Liver (tissue), 8 donors: ENCODE measurements at regions not wholly inside any gene's neighbourhood (a gene's known extent, or its start where the extent isn't known, plus 50 kb on each side); places are given as distances from the start of the nearest gene placed in this dataset.

Experiments
- DNase-seq: peaks from one replicate; pipeline ENCODE4 v3.0.0-alpha.2; 2017; ENCODE audit warnings: low spot score
- H3K27ac ChIP-seq, 2 donors: one replicate each; pipeline ENCODE4 v1.7.0; 2013; ENCODE audit warnings: inconsistent platforms in 2 of 2, low read length in 2 of 2, control low read depth in 1 of 2, low read depth in 1 of 2, mild to moderate bottlenecking in 1 of 2
- H3K27me3 ChIP-seq, 4 donors: one replicate each; pipeline versions ENCODE4 v1.6.1 to v1.7.0; 2013; ENCODE audit warnings: low read length in 3 of 4, inconsistent platforms in 1 of 4, mild to moderate bottlenecking in 1 of 4, moderate library complexity in 1 of 4; ENCODE audit not compliant: control insufficient read depth in 4 of 4, insufficient read depth in 4 of 4
- H3K36me3 ChIP-seq, 4 donors: one replicate each; pipeline versions ENCODE4 v1.6.1 to v1.7.0; 2013; ENCODE audit warnings: low read length in 3 of 4, mild to moderate bottlenecking in 3 of 4, low read depth in 1 of 4, moderate library complexity in 1 of 4; ENCODE audit not compliant: control insufficient read depth in 4 of 4, insufficient read depth in 3 of 4
- H3K4me1 ChIP-seq, 4 donors: one replicate each; pipeline versions ENCODE4 v1.6.1 to v1.7.0; 2013; ENCODE audit warnings: low read length in 3 of 4, mild to moderate bottlenecking in 3 of 4, moderate library complexity in 1 of 4; ENCODE audit not compliant: control insufficient read depth in 4 of 4, insufficient read depth in 4 of 4
- H3K4me3 ChIP-seq, 3 donors: one replicate each; pipeline versions ENCODE4 v1.6.1 to v1.7.0; 2013; ENCODE audit warnings: low read length in 3 of 3, control low read depth in 1 of 3, low read depth in 1 of 3, mild to moderate bottlenecking in 1 of 3
- H3K9ac ChIP-seq, 2 donors: one replicate each; pipeline ENCODE4 v1.7.0; 2013; ENCODE audit warnings: low read length in 2 of 2, mild to moderate bottlenecking in 2 of 2, moderate library complexity in 2 of 2, control low read depth in 1 of 2, low read depth in 1 of 2
- H3K9me3 ChIP-seq, 4 donors: one replicate each; pipeline versions ENCODE4 v1.6.1 to v1.7.0; 2013; ENCODE audit warnings: low read length in 3 of 4; ENCODE audit not compliant: control insufficient read depth in 4 of 4
- EGR1 ChIP-seq, 2 donors: IDR thresholded peaks; 2 replicates each; pipeline ENCODE4 v1.6.1; 2016 to 2018; ENCODE audit warnings: antibody characterized with exemption in 2 of 2, low read depth in 2 of 2
- FOXA1 ChIP-seq: IDR thresholded peaks from 2 replicates; pipeline ENCODE4 v1.6.1; 2016; ENCODE audit warnings: antibody characterized with exemption
- FOXA2 ChIP-seq: IDR thresholded peaks from 2 replicates; pipeline ENCODE4 v1.6.1; 2016; ENCODE audit warnings: antibody characterized with exemption
- GABPA ChIP-seq, 2 donors: IDR thresholded peaks in 1 of 2; conservative IDR thresholded peaks in 1 of 2; 2 replicates each; pipeline ENCODE4 v1.6.1; 2016; ENCODE audit warnings: antibody characterized with exemption in 2 of 2, mild to moderate bottlenecking in 1 of 2, moderate library complexity in 1 of 2
- HNF4A ChIP-seq, 2 donors: conservative IDR thresholded peaks; 2 replicates each; pipeline ENCODE4 v1.6.1; 2016; ENCODE audit warnings: antibody characterized with exemption in 2 of 2, mild to moderate bottlenecking in 2 of 2
- HNF4G ChIP-seq: IDR thresholded peaks from 2 replicates; pipeline ENCODE4 v1.6.1; 2016; ENCODE audit warnings: antibody characterized with exemption
- JUND ChIP-seq, 2 donors: IDR thresholded peaks; 2 replicates each; pipeline ENCODE4 v1.6.1; 2016; ENCODE audit warnings: antibody characterized with exemption in 2 of 2
- NR2F2 ChIP-seq: IDR thresholded peaks from 2 replicates; pipeline ENCODE4 v1.6.1; 2016; ENCODE audit warnings: antibody characterized with exemption
- RAD21 ChIP-seq, 2 donors: IDR thresholded peaks; 2 replicates each; pipeline ENCODE4 v1.6.1; 2016; ENCODE audit warnings: antibody characterized with exemption in 2 of 2, mild to moderate bottlenecking in 2 of 2
- RXRA ChIP-seq, 2 donors: IDR thresholded peaks; 2 replicates each; pipeline ENCODE4 v1.6.1; 2017 to 2018; ENCODE audit warnings: antibody characterized with exemption in 2 of 2, mild to moderate bottlenecking in 1 of 2
- SP1 ChIP-seq: IDR thresholded peaks from 2 replicates; pipeline ENCODE4 v1.6.1; 2018; ENCODE audit warnings: antibody characterized with exemption, mild to moderate bottlenecking
- TAF1 ChIP-seq: conservative IDR thresholded peaks from 2 replicates; pipeline ENCODE4 v1.6.1; 2016; ENCODE audit warnings: antibody characterized with exemption, mild to moderate bottlenecking
- YY1 ChIP-seq: IDR thresholded peaks from 2 replicates; pipeline ENCODE4 v1.6.1; 2016; ENCODE audit warnings: antibody characterized with exemption, mild to moderate bottlenecking
- WGBS: extraction: QIAGEN DNeasy Blood & Tissue Kit; methylation state at CpG from one replicate; pipeline ENCODE4 v1.1.7; 2013; 5-methylcytosine and 5-hydroxymethylcytosine counted together
- TF ChIP-seq, protein P1 (sequence below): IDR thresholded peaks from 2 replicates; pipeline ENCODE4 v1.6.1; 2016; ENCODE audit warnings: antibody characterized with exemption
- TF ChIP-seq, protein P2 (sequence below): IDR thresholded peaks from 2 replicates; pipeline ENCODE4 v1.6.1; 2016; ENCODE audit warnings: antibody characterized with exemption
- TF ChIP-seq, protein P3 (sequence below): IDR thresholded peaks from 2 replicates; pipeline ENCODE4 v1.6.1; 2016; ENCODE audit warnings: antibody characterized with exemption, mild to moderate bottlenecking
- TF ChIP-seq, protein P4 (sequence below): IDR thresholded peaks from 2 replicates; pipeline ENCODE4 v1.6.1; 2016; ENCODE audit warnings: antibody characterized with exemption
- TF ChIP-seq, protein P5 (sequence below): fragments of 150-350 bp; IDR thresholded peaks from 2 replicates; pipeline ENCODE4 v1.5.1; 2017; ENCODE audit warnings: improper control_type of control experiment, low read depth, low read length; ENCODE audit not compliant: missing input control
- donor health status: healthy.
- donor health status: healthy.
- donor health status: healthy.
- donor health status: healthy.
- donor health status: healthy.

DNA sequence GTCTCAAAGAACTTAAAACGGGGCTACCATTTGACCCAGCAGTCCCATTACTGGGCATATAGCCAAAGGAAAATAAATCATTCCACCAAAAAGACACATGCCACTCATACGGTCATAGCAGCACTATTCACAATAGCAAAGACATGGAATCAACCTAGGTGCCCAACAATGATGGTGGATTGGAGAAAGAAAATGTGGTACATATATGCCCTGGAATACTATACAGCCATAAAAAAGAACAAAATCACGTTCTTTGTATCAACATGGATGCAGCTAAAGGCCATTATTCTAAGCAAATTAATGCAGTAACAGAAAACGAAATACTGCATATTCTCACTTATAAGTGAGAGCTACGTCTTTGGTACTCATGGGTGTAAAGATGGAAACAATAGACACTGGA, 138.1 kb upstream of the NEIL3 start:
- Histone ChIP-seq H3K27ac (no peak overlapping the region), H3K36me3 (no peaks in the 10 kb centered on the region), H3K27me3 (no peaks in the 10 kb centered on the region), H3K9me3 (peaks cover 0 to 5% (median 0%) of the 10 kb centered on the region in 4 donors), H3K4me1 (no peaks in the 10 kb centered on the region), H3K4me3 (no peak overlapping the region), H3K9ac (no peak overlapping the region)
- WGBS, result 69% methylated on average over 5 of the region's 5 CpGs
- DNase-seq, result no peak
- no peak for TF ChIP-seq YY1
- TF ChIP-seq RXRA (IDR thresholded peaks at IDR 0.05), result no peak
- TF ChIP-seq, protein P1, sequence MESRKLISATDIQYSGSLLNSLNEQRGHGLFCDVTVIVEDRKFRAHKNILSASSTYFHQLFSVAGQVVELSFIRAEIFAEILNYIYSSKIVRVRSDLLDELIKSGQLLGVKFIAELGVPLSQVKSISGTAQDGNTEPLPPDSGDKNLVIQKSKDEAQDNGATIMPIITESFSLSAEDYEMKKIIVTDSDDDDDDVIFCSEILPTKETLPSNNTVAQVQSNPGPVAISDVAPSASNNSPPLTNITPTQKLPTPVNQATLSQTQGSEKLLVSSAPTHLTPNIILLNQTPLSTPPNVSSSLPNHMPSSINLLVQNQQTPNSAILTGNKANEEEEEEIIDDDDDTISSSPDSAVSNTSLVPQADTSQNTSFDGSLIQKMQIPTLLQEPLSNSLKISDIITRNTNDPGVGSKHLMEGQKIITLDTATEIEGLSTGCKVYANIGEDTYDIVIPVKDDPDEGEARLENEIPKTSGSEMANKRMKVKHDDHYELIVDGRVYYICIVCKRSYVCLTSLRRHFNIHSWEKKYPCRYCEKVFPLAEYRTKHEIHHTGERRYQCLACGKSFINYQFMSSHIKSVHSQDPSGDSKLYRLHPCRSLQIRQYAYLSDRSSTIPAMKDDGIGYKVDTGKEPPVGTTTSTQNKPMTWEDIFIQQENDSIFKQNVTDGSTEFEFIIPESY, result no peak
- no peak for TF ChIP-seq EGR1 (IDR thresholded peaks at IDR 0.05; ENCODE audit: low read depth in 2 of 2)
- TF ChIP-seq, protein P2, sequence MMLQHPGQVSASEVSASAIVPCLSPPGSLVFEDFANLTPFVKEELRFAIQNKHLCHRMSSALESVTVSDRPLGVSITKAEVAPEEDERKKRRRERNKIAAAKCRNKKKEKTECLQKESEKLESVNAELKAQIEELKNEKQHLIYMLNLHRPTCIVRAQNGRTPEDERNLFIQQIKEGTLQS, result no peak
- no peak for TF ChIP-seq JUND (IDR thresholded peaks at IDR 0.05)
- no peak for TF ChIP-seq HNF4A (conservative IDR thresholded peaks at IDR 0.05)
- no peak for TF ChIP-seq NR2F2
- no peak for TF ChIP-seq RAD21 (IDR thresholded peaks at IDR 0.05)
- no peak for TF ChIP-seq FOXA2
- TF ChIP-seq GABPA (IDR thresholded peaks at IDR 0.05 in 1 of 2, conservative IDR thresholded peaks at IDR 0.05 in 1 of 2), result no peak
- TF ChIP-seq, protein P3, sequence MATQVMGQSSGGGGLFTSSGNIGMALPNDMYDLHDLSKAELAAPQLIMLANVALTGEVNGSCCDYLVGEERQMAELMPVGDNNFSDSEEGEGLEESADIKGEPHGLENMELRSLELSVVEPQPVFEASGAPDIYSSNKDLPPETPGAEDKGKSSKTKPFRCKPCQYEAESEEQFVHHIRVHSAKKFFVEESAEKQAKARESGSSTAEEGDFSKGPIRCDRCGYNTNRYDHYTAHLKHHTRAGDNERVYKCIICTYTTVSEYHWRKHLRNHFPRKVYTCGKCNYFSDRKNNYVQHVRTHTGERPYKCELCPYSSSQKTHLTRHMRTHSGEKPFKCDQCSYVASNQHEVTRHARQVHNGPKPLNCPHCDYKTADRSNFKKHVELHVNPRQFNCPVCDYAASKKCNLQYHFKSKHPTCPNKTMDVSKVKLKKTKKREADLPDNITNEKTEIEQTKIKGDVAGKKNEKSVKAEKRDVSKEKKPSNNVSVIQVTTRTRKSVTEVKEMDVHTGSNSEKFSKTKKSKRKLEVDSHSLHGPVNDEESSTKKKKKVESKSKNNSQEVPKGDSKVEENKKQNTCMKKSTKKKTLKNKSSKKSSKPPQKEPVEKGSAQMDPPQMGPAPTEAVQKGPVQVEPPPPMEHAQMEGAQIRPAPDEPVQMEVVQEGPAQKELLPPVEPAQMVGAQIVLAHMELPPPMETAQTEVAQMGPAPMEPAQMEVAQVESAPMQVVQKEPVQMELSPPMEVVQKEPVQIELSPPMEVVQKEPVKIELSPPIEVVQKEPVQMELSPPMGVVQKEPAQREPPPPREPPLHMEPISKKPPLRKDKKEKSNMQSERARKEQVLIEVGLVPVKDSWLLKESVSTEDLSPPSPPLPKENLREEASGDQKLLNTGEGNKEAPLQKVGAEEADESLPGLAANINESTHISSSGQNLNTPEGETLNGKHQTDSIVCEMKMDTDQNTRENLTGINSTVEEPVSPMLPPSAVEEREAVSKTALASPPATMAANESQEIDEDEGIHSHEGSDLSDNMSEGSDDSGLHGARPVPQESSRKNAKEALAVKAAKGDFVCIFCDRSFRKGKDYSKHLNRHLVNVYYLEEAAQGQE, result no peak
- TF ChIP-seq, protein P4, sequence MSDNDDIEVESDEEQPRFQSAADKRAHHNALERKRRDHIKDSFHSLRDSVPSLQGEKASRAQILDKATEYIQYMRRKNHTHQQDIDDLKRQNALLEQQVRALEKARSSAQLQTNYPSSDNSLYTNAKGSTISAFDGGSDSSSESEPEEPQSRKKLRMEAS, result no peak
- TF ChIP-seq, protein P5, sequence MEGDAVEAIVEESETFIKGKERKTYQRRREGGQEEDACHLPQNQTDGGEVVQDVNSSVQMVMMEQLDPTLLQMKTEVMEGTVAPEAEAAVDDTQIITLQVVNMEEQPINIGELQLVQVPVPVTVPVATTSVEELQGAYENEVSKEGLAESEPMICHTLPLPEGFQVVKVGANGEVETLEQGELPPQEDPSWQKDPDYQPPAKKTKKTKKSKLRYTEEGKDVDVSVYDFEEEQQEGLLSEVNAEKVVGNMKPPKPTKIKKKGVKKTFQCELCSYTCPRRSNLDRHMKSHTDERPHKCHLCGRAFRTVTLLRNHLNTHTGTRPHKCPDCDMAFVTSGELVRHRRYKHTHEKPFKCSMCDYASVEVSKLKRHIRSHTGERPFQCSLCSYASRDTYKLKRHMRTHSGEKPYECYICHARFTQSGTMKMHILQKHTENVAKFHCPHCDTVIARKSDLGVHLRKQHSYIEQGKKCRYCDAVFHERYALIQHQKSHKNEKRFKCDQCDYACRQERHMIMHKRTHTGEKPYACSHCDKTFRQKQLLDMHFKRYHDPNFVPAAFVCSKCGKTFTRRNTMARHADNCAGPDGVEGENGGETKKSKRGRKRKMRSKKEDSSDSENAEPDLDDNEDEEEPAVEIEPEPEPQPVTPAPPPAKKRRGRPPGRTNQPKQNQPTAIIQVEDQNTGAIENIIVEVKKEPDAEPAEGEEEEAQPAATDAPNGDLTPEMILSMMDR, result no peak
- TF ChIP-seq FOXA1, result no peak
- TF ChIP-seq SP1, result no peak
- no peak for TF ChIP-seq HNF4G
- no peak for TF ChIP-seq TAF1

DNA sequence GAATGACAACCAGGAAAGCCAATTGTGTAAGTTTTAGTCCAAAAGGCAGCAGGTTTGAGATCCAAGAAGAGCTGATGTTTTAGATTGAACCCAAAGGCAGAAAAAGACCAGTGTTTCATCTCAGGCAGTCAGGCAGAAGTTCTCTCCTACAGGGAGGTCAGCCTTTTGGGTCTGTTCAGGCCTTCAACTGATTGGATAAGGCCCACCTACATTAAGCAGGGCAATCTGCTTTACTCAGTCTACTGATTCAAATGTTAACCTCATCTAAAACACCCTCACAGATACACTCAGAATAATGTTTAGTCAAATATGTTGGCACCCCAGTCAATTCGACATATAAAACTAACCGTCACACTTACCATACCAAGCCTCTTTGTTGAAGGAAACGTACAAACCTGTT, 134.2 kb upstream of the NEIL3 start:
- DNase-seq, result no peak
- no peak overlapping the region for H3K9ac ChIP-seq
- no peak overlapping the region for H3K27ac ChIP-seq
- peaks cover 0 to 5% (median 0%) of the 10 kb centered on the region in 4 donors for H3K9me3 ChIP-seq
- TF ChIP-seq EGR1 (IDR thresholded peaks at IDR 0.05; ENCODE audit: low read depth in 2 of 2) (no peak), RXRA (IDR thresholded peaks at IDR 0.05) (no peak), FOXA1 (no peak), RAD21 (IDR thresholded peaks at IDR 0.05) (no peak), HNF4A (conservative IDR thresholded peaks at IDR 0.05) (no peak), YY1 (no peak), TAF1 (no peak), JUND (IDR thresholded peaks at IDR 0.05) (no peak), NR2F2 (no peak), SP1 (no peak)
- TF ChIP-seq, protein P5, result no peak
- TF ChIP-seq, protein P2, result no peak
- TF ChIP-seq, protein P1, result no peak
- TF ChIP-seq, protein P4, result no peak
- H3K4me3 ChIP-seq, result no peak overlapping the region
- no peaks in the 10 kb centered on the region for H3K4me1 ChIP-seq
- H3K27me3 ChIP-seq, result no peaks in the 10 kb centered on the region
- 86% methylated on average over 3 of the region's 3 CpGs for WGBS
- no peaks in the 10 kb centered on the region for H3K36me3 ChIP-seq
